ENCODE measurements at regions not wholly inside any gene's neighbourhood (a gene's known extent, or its start where the extent isn't known, plus 50 kb on each side); places are given as distances from the start of the nearest gene placed in this dataset. TPM values are rescaled to one million over a fixed set of nuclear protein-coding genes. Genes with fewer than 3 reads are reported as not detected.

- 48 to 56% methylated on average over 3 of the region's 3 CpGs for WGBS, 2 experiments (ENCODE audit: low coverage in 1 of 2, low lambda C conversion rate in 2 of 2, missing lambda C conversion rate in 2 of 2)
- no peak overlapping the region for H3K9ac ChIP-seq
- H3K4me2 ChIP-seq (ENCODE audit: unreplicated experiment), result no peak overlapping the region
- no peaks in the 10 kb centered on the region for H3F3A ChIP-seq (ENCODE audit: insufficient read depth)
- in situ Hi-C loops (cut with MboI), result no loop called here
- H3K36me3 ChIP-seq (ENCODE audit: low read depth), result no peaks in the 10 kb centered on the region
- DNase-seq, result no peak
- H2AFZ ChIP-seq, result no peak overlapping the region
- H3K9me2 ChIP-seq (ENCODE audit: insufficient read depth), result no peaks in the 10 kb centered on the region; the same call in 1 of the 2 replicates
- no peaks in the 10 kb centered on the region for H3K4me1 ChIP-seq (ENCODE audit: insufficient read depth)
- no peak for TF ChIP-seq EZH2phosphoT487 (IDR thresholded peaks at IDR 0.05; ENCODE audit: insufficient read depth, low read depth)
- no peak for TF ChIP-seq EZH2 (IDR thresholded peaks at IDR 0.05; ENCODE audit: insufficient read depth, poor library complexity, severe bottlenecking)
- H3K27me3 ChIP-seq (replicated peaks; ENCODE audit: insufficient read depth), result no peaks in the 10 kb centered on the region
- no peaks in the 10 kb centered on the region for H4K20me1 ChIP-seq (ENCODE audit: insufficient read depth)
- H3K79me2 ChIP-seq (ENCODE audit: insufficient read depth), result no peaks in the 10 kb centered on the region
- H3K4me3 ChIP-seq, result no peak overlapping the region
- H3K27ac ChIP-seq, result no peak overlapping the region
- no peaks in the 10 kb centered on the region for H3K9me3 ChIP-seq (ENCODE audit: low read depth)
Measured at GRCh38 chr2:198203336-198204069, 399.1 kb downstream of the PLCL1 start.

Small RNAs in the stretch of these regions (small RNA-seq; reads per million reads assigned to genes)
- gene RNU7-147P (ENCODE audit: low read depth, low replicate concordance), result not detected
